Head of caudate nucleus (tissue), 42 donors: ENCODE measurements at regions not wholly inside any gene's neighbourhood (a gene's known extent, or its start where the extent isn't known, plus 50 kb on each side); places are given as distances from the start of the nearest gene placed in this dataset.
"Not testable (repeated sequence)": the region's sequence is repeated elsewhere in the genome, so short reads cannot be mapped to it uniquely, and the experiment has no call there.

Experiments
- DNase-seq, 42 donors: peaks; one replicate each; pipeline versions ENCODE4 v3.0.0 to v3.0.0-alpha.2; 2020 to 2021; ENCODE audit warnings: mixed read lengths in 7 of 42
- intact Hi-C: fragments of 100-400 bp; cut with DNase I; formaldehyde crosslinking; loops from one replicate; pipeline ENCODE4 v1.15.0; 2022

- DNase-seq, intact Hi-C loops: not testable (repeated sequence)
Measured at GRCh38 chrX:89539150-89539549, 382.6 kb upstream of the TGIF2LX start.

- intact Hi-C loops, DNase-seq: not testable (repeated sequence)
Measured at GRCh38 chrX:89557146-89557545, 364.6 kb upstream of the TGIF2LX start.

- intact Hi-C loops, DNase-seq: not testable (repeated sequence)
Measured at GRCh38 chrX:89562079-89562478, 359.6 kb upstream of the TGIF2LX start.

GRCh38 chrX:89563107-89563506, 358.6 kb upstream of the TGIF2LX start:
- DNase-seq, intact Hi-C loops: not testable (repeated sequence)

- intact Hi-C loops, DNase-seq: not testable (repeated sequence)
Measured at GRCh38 chrX:89567787-89568186, 353.9 kb upstream of the TGIF2LX start.

GRCh38 chrX:89581868-89582267, 339.8 kb upstream of the TGIF2LX start:
- intact Hi-C loops, DNase-seq: not testable (repeated sequence)

GRCh38 chrX:89631858-89632257, 289.9 kb upstream of the TGIF2LX start:
- intact Hi-C loops, DNase-seq: not testable (repeated sequence)

- intact Hi-C loops, DNase-seq: not testable (repeated sequence)
Measured at GRCh38 chrX:89635887-89636286, 285.8 kb upstream of the TGIF2LX start.

GRCh38 chrX:89658662-89659061, 263.0 kb upstream of the TGIF2LX start:
- DNase-seq, intact Hi-C loops: not testable (repeated sequence)

GRCh38 chrX:89706481-89706880, 215.2 kb upstream of the TGIF2LX start:
- intact Hi-C loops, DNase-seq: not testable (repeated sequence)

GRCh38 chrX:89707363-89707927, 214.3 kb upstream of the TGIF2LX start:
- intact Hi-C loops, DNase-seq: not testable (repeated sequence)

GRCh38 chrX:89734367-89734766, 187.3 kb upstream of the TGIF2LX start:
- intact Hi-C loops, DNase-seq: not testable (repeated sequence)

- DNase-seq, intact Hi-C loops: not testable (repeated sequence)
Measured at GRCh38 chrX:89756466-89756865, 165.2 kb upstream of the TGIF2LX start.

GRCh38 chrX:89757767-89758166, 163.9 kb upstream of the TGIF2LX start:
- intact Hi-C loops = not testable (repeated sequence)
- peak in 2 of 42 donors; percentile 0 to 4 for DNase-seq

GRCh38 chrX:89759076-89759685, 162.5 kb upstream of the TGIF2LX start:
- DNase-seq, intact Hi-C loops: not testable (repeated sequence)

GRCh38 chrX:89771639-89772038, 150.1 kb upstream of the TGIF2LX start:
- DNase-seq, intact Hi-C loops: not testable (repeated sequence)

- DNase-seq, intact Hi-C loops: not testable (repeated sequence)
Measured at GRCh38 chrX:89811440-89811839, 110.3 kb upstream of the TGIF2LX start.

GRCh38 chrX:89839723-89840122, 82.0 kb upstream of the TGIF2LX start:
- intact Hi-C loops = not testable (repeated sequence)
- DNase-seq = peak in 5 of 42 donors; percentile 1 to 38 (median 7)

GRCh38 chrX:89871662-89872061, 50.0 kb upstream of the TGIF2LX start:
- DNase-seq = peak in 38 of 42 donors; percentile 1 to 52 (median 18)
- intact Hi-C loops = not testable (repeated sequence)
